ENCODE measurements at regions not wholly inside any gene's neighbourhood (a gene's known extent, or its start where the extent isn't known, plus 50 kb on each side); places are given as distances from the start of the nearest gene placed in this dataset.

DNA sequence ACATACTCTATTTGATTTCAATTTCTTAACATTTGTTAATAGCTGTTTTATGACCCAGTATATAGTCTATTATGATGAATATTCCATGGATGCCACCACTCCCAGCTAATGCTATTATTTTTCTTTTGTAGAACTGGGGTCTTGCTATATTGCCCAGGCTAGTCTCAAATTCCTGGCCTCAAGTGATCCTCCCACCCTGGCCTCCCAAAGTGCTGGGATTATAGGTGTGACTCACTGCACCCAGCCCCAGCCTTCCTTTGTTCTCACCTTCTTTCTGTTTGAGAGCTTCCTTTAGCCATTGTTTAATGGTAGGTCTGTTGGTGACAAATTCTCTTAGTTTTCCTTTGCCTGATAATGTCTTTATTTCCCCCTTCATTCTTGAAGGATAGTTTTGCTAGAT is 52.9 kb upstream of the AMOTL1 start:
- Mint-ChIP-seq H3K4me3 (no peak overlapping the region), H3K9me3 (peaks cover 0 to 2% (median 2%) of the 10 kb centered on the region in 7 donors), H3K27me3 (ENCODE audit: low read depth in 3 of 3) (peaks cover 0 to 6% (median 5%) of the 10 kb centered on the region in 3 donors), H3K27ac (no peak overlapping the region), H3K36me3 (no peaks in the 10 kb centered on the region), H3K4me1 (no peaks in the 10 kb centered on the region)
- H3K27me3 ChIP-seq (ENCODE audit: control insufficient read depth in 2 of 2, insufficient read depth in 2 of 2, low read length in 2 of 2): no peaks in the 10 kb centered on the region
- no peaks in the 10 kb centered on the region for H4K20me1 ChIP-seq (ENCODE audit: insufficient read depth, low read length)
- H3K4me1 ChIP-seq (ENCODE audit: control insufficient read depth in 1 of 2, insufficient read depth in 2 of 2, low read length in 2 of 2): no peaks in the 10 kb centered on the region
- H3K27ac ChIP-seq (ENCODE audit: low read depth in 1 of 2, low read length in 2 of 2): no peak overlapping the region
- H3K4me3 ChIP-seq (replicated peaks in 1 of 3; ENCODE audit: low read depth in 2 of 3, low read length in 3 of 3): no peak overlapping the region
- no peak overlapping the region for H3K4me2 ChIP-seq (replicated peaks; ENCODE audit: extremely low read depth, low read length, poor library complexity, severe bottlenecking)
- H2AFZ ChIP-seq (ENCODE audit: insufficient read depth, low read depth, low read length, poor library complexity, severe bottlenecking): no peak overlapping the region
- no peaks in the 10 kb centered on the region for H3K9me3 ChIP-seq (replicated peaks in 1 of 2; ENCODE audit: control insufficient read depth in 1 of 2, insufficient read depth in 1 of 2, low read length in 2 of 2)
- no peaks in the 10 kb centered on the region for H3K36me3 ChIP-seq (replicated peaks in 1 of 2; ENCODE audit: control insufficient read depth in 1 of 2, insufficient read depth in 2 of 2, low read length in 2 of 2)
- intact Hi-C loops (cut with micrococcal nuclease): no loop called here
- TF ChIP-seq, protein P1, sequence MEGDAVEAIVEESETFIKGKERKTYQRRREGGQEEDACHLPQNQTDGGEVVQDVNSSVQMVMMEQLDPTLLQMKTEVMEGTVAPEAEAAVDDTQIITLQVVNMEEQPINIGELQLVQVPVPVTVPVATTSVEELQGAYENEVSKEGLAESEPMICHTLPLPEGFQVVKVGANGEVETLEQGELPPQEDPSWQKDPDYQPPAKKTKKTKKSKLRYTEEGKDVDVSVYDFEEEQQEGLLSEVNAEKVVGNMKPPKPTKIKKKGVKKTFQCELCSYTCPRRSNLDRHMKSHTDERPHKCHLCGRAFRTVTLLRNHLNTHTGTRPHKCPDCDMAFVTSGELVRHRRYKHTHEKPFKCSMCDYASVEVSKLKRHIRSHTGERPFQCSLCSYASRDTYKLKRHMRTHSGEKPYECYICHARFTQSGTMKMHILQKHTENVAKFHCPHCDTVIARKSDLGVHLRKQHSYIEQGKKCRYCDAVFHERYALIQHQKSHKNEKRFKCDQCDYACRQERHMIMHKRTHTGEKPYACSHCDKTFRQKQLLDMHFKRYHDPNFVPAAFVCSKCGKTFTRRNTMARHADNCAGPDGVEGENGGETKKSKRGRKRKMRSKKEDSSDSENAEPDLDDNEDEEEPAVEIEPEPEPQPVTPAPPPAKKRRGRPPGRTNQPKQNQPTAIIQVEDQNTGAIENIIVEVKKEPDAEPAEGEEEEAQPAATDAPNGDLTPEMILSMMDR (IDR thresholded peaks at IDR 0.05): no peak
- no peak overlapping the region for H3K9ac ChIP-seq (ENCODE audit: insufficient read depth, low read length, poor library complexity, severe bottlenecking)
- H3K79me2 ChIP-seq (ENCODE audit: insufficient read depth, low read length): no peaks in the 10 kb centered on the region
- DNase-seq: no peak

DNA sequence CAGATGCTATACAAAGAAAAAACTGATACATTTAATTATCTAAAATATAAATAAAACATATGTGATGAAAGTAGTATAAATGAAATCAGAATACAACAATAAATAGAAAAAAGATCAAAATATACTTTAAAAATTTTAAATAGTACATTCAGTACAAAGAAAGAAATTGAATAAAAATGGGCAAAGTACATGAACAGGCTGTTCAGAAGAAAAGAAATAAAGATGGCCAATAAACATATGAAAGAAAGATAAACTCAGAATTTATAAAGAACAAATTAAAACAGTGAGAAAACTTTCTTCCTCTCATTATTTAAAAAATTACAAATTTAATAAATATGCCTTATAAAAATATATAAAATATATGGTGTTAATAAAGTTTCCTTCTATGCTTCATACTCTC is 50.5 kb upstream of the AMOTL1 start:
- Histone ChIP-seq H3K4me1 (ENCODE audit: control insufficient read depth in 1 of 2, insufficient read depth in 2 of 2, low read length in 2 of 2) (no peaks in the 10 kb centered on the region), H3K9me3 (replicated peaks in 1 of 2; ENCODE audit: control insufficient read depth in 1 of 2, insufficient read depth in 1 of 2, low read length in 2 of 2) (no peaks in the 10 kb centered on the region), H3K4me3 (replicated peaks in 1 of 3; ENCODE audit: low read depth in 2 of 3, low read length in 3 of 3) (no peak overlapping the region), H3K27me3 (ENCODE audit: control insufficient read depth in 2 of 2, insufficient read depth in 2 of 2, low read length in 2 of 2) (peaks cover 0 to 3% of the 10 kb centered on the region in 2 donors), H3K4me2 (replicated peaks; ENCODE audit: extremely low read depth, low read length, poor library complexity, severe bottlenecking) (no peak overlapping the region), H3K79me2 (ENCODE audit: insufficient read depth, low read length) (no peaks in the 10 kb centered on the region), H3K9ac (ENCODE audit: insufficient read depth, low read length, poor library complexity, severe bottlenecking) (no peak overlapping the region), H3K36me3 (replicated peaks in 1 of 2; ENCODE audit: control insufficient read depth in 1 of 2, insufficient read depth in 2 of 2, low read length in 2 of 2) (no peaks in the 10 kb centered on the region), H3K27ac (ENCODE audit: low read depth in 1 of 2, low read length in 2 of 2) (no peak overlapping the region), H2AFZ (ENCODE audit: insufficient read depth, low read depth, low read length, poor library complexity, severe bottlenecking) (no peak overlapping the region), H4K20me1 (ENCODE audit: insufficient read depth, low read length) (no peaks in the 10 kb centered on the region)
- H3K36me3 Mint-ChIP-seq: no peaks in the 10 kb centered on the region
- intact Hi-C loops (cut with micrococcal nuclease): no loop called here
- peaks cover 0 to 2% (median 2%) of the 10 kb centered on the region in 7 donors for H3K9me3 Mint-ChIP-seq
- H3K27ac Mint-ChIP-seq: no peak overlapping the region
- no peak for DNase-seq
- H3K4me1 Mint-ChIP-seq: no peaks in the 10 kb centered on the region
- no peak overlapping the region for H3K4me3 Mint-ChIP-seq
- H3K27me3 Mint-ChIP-seq (ENCODE audit: low read depth in 3 of 3): peaks cover 3 to 12% (median 5%) of the 10 kb centered on the region in 3 donors
- TF ChIP-seq, protein P1 (IDR thresholded peaks at IDR 0.05): no peak

Measured in CD14-positive monocyte (primary cell).